Karpas-422 (cell line): ENCODE measurements at regions not wholly inside any gene's neighbourhood (a gene's known extent, or its start where the extent isn't known, plus 50 kb on each side); places are given as distances from the start of the nearest gene placed in this dataset.
"Not testable (repeated sequence)": the region's sequence is repeated elsewhere in the genome, so short reads cannot be mapped to it uniquely, and the experiment has no call there.

Experiments used
- DNase-seq: peaks from one replicate; pipeline ENCODE4 v3.0.0-alpha.2; 2015
- H2AFZ ChIP-seq: fragments of 200-600 bp; sonication (generic); 2 replicates; pipeline ENCODE4 v1.6.1; 2014; ENCODE audit warnings: antibody characterized with exemption, low read length, mixed read lengths
- H3K27ac ChIP-seq: fragments of 200-600 bp; sonication (generic); 2 replicates; pipeline ENCODE4 v1.5.1; 2014; ENCODE audit warnings: mild to moderate bottlenecking, low read length, moderate library complexity
- H3K27me3 ChIP-seq: fragments of 200-600 bp; sonication (generic); 2 replicates; pipeline ENCODE4 v1.6.1; 2014; ENCODE audit warnings: low read length, mixed read lengths
- H3K36me3 ChIP-seq: fragments of 200-600 bp; sonication (generic); 2 replicates; pipeline ENCODE4 v1.6.1; 2014; ENCODE audit warnings: low read length, mixed read lengths; ENCODE audit not compliant: insufficient read depth
- H3K4me1 ChIP-seq: fragments of 200-600 bp; sonication (generic); 2 replicates; pipeline ENCODE4 v1.6.1; 2014; ENCODE audit warnings: mild to moderate bottlenecking, low read length, mixed read lengths
- H3K4me2 ChIP-seq: fragments of 200-600 bp; sonication (generic); 2 replicates; pipeline ENCODE4 v1.6.1; 2014; ENCODE audit warnings: low read length, low read depth, mild to moderate bottlenecking; ENCODE audit not compliant: poor library complexity, severe bottlenecking
- H3K4me3 ChIP-seq: fragments of 200-600 bp; sonication (generic); 2 replicates; pipeline ENCODE4 v1.5.1; 2014; ENCODE audit warnings: mild to moderate bottlenecking, antibody characterized with exemption, low read length, mixed read lengths
- H3K79me2 ChIP-seq: fragments of 200-600 bp; sonication (generic); 2 replicates; pipeline ENCODE4 v1.6.1; 2014; ENCODE audit warnings: mild to moderate bottlenecking, low read length, mixed read lengths
- H3K9ac ChIP-seq: fragments of 200-600 bp; sonication (generic); 2 replicates; pipeline ENCODE4 v1.6.0; 2014; ENCODE audit warnings: low read length
- H3K9me2 ChIP-seq: fragments of 200-600 bp; sonication (generic), shearing (Covaris generic); replicated peaks from 2 replicates; pipeline ENCODE4 v1.6.0; 2014; ENCODE audit warnings: mild to moderate bottlenecking, low read length, moderate library complexity; ENCODE audit not compliant: insufficient read depth
- H3K9me3 ChIP-seq: fragments of 300-700, 200-600 bp; sonication (generic); 2 replicates; pipeline ENCODE4 v1.6.1; 2014; ENCODE audit warnings: low read length, mixed read lengths
- H4K20me1 ChIP-seq: fragments of 200-600 bp; sonication (generic); 2 replicates; pipeline ENCODE4 v1.6.1; 2014; ENCODE audit warnings: mild to moderate bottlenecking, antibody characterized with exemption, low read length, low read depth; ENCODE audit not compliant: insufficient read depth

DNA sequence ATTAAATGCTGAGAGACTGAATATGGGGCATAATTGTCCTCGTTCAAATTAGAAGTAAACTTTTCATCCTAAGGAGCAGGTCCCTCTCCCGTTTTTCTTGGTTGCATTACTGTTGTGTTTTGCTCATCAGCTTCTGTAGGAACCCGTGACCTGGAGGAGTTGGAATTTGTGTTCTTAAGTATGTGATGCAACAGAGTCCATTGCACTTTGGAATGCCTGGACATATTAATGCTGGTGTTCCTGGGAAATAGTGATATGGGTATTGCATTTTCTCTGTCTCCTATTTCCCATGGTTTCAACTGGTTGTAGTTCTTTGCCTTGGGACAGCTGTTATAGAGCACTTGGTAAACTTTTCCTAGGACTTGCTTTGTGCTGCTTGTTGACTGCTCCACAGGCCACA lies 417.8 kb upstream of the LCORL start:
- Histone ChIP-seq H3K79me2 (no peaks in the 10 kb centered on the region), H3K4me2 (no peak overlapping the region), H2AFZ (no peak overlapping the region), H4K20me1 (no peaks in the 10 kb centered on the region), H3K4me3 (no peak overlapping the region), H3K9ac (no peak overlapping the region), H3K27me3 (no peaks in the 10 kb centered on the region), H3K36me3 (no peaks in the 10 kb centered on the region), H3K9me2 (no peaks in the 10 kb centered on the region), H3K27ac (no peak overlapping the region), H3K9me3 (no peaks in the 10 kb centered on the region), H3K4me1 (no peaks in the 10 kb centered on the region)
- no peak for DNase-seq

GRCh38 chr4:18435781-18436180 lies 414.2 kb upstream of the LCORL start:
- no peak overlapping the region for H3K9ac ChIP-seq
- no peaks in the 10 kb centered on the region for H3K36me3 ChIP-seq
- H3K4me3 ChIP-seq = no peak overlapping the region
- no peaks in the 10 kb centered on the region for H3K79me2 ChIP-seq
- no peaks in the 10 kb centered on the region for H4K20me1 ChIP-seq
- H3K4me2 ChIP-seq = no peak overlapping the region
- H3K9me3 ChIP-seq = no peaks in the 10 kb centered on the region
- no peaks in the 10 kb centered on the region for H3K4me1 ChIP-seq
- no peak overlapping the region for H2AFZ ChIP-seq
- H3K27ac ChIP-seq = no peak overlapping the region
- DNase-seq = no peak
- no peaks in the 10 kb centered on the region for H3K9me2 ChIP-seq
- no peaks in the 10 kb centered on the region for H3K27me3 ChIP-seq

- Histone ChIP-seq H2AFZ (no peak overlapping the region), H4K20me1 (no peaks in the 10 kb centered on the region), H3K9ac (no peak overlapping the region), H3K27ac (no peak overlapping the region), H3K9me3 (no peaks in the 10 kb centered on the region), H3K27me3 (no peaks in the 10 kb centered on the region), H3K9me2 (no peaks in the 10 kb centered on the region), H3K4me1 (no peaks in the 10 kb centered on the region), H3K36me3 (no peaks in the 10 kb centered on the region), H3K4me2 (no peak overlapping the region), H3K79me2 (no peaks in the 10 kb centered on the region), H3K4me3 (no peak overlapping the region)
- DNase-seq = no peak
These were observed 401.1 kb upstream of the LCORL start for GRCh38 chr4:18422685-18423084.

GRCh38 chr4:18421519-18421918 lies 400.0 kb upstream of the LCORL start:
- H3K4me2 ChIP-seq = no peak overlapping the region
- H3K9me2 ChIP-seq = no peaks in the 10 kb centered on the region
- no peak overlapping the region for H3K27ac ChIP-seq
- H3K9me3 ChIP-seq = no peaks in the 10 kb centered on the region
- no peaks in the 10 kb centered on the region for H3K79me2 ChIP-seq
- no peak overlapping the region for H2AFZ ChIP-seq
- DNase-seq = no peak
- no peaks in the 10 kb centered on the region for H3K36me3 ChIP-seq
- no peaks in the 10 kb centered on the region for H3K4me1 ChIP-seq
- no peaks in the 10 kb centered on the region for H3K27me3 ChIP-seq
- H3K4me3 ChIP-seq = no peak overlapping the region
- no peak overlapping the region for H3K9ac ChIP-seq
- H4K20me1 ChIP-seq = no peaks in the 10 kb centered on the region

DNA sequence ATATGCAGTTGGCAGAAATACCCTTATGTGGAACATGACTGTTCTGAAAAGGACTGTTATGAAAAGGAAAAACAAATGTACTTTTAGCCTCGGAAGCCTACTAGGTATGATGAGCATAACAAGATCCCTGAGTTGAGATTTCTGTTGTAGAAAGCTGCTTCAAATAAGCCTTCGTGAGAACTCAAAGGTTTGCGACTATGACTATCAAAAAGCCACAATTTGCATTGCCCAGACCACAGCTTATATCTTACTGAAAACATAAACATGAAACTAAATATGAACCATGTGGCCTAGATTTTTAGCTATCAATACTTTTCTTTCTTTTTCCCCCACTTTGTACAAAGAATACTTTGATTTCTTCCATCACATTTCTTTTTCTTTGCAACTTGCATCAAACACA lies 398.2 kb upstream of the LCORL start:
- Histone ChIP-seq H3K9ac (no peak overlapping the region), H3K36me3 (no peaks in the 10 kb centered on the region), H2AFZ (no peak overlapping the region), H3K27ac (no peak overlapping the region), H3K4me2 (no peak overlapping the region), H3K4me1 (no peaks in the 10 kb centered on the region), H3K79me2 (no peaks in the 10 kb centered on the region), H3K9me2 (no peaks in the 10 kb centered on the region), H4K20me1 (no peaks in the 10 kb centered on the region), H3K27me3 (no peaks in the 10 kb centered on the region), H3K4me3 (no peak overlapping the region), H3K9me3 (no peaks in the 10 kb centered on the region)
- no peak for DNase-seq

- not testable (repeated sequence) for H3K4me3 ChIP-seq, H3K9me2 ChIP-seq, H3K27me3 ChIP-seq, H3K4me1 ChIP-seq, H3K36me3 ChIP-seq, H3K9ac ChIP-seq, H3K9me3 ChIP-seq, H2AFZ ChIP-seq, DNase-seq, H3K4me2 ChIP-seq, H4K20me1 ChIP-seq, H3K79me2 ChIP-seq, H3K27ac ChIP-seq
These were observed 396.8 kb upstream of the LCORL start for GRCh38 chr4:18418195-18418898.

GRCh38 chr4:18417651-18418050 lies 396.1 kb upstream of the LCORL start:
- H3K27me3 ChIP-seq, H3K4me3 ChIP-seq, H3K4me1 ChIP-seq, H3K4me2 ChIP-seq, H3K36me3 ChIP-seq, H3K27ac ChIP-seq, H2AFZ ChIP-seq, H3K9me3 ChIP-seq, H3K9ac ChIP-seq, H3K79me2 ChIP-seq, DNase-seq, H4K20me1 ChIP-seq, H3K9me2 ChIP-seq: not testable (repeated sequence)

- Histone ChIP-seq H3K27me3 (no peaks in the 10 kb centered on the region), H3K9me2 (no peaks in the 10 kb centered on the region), H3K9ac (no peak overlapping the region), H3K79me2 (no peaks in the 10 kb centered on the region), H3K4me3 (no peak overlapping the region), H3K27ac (no peak overlapping the region), H3K4me2 (no peak overlapping the region), H3K36me3 (no peaks in the 10 kb centered on the region), H3K4me1 (no peaks in the 10 kb centered on the region), H2AFZ (no peak overlapping the region), H3K9me3 (no peaks in the 10 kb centered on the region), H4K20me1 (no peaks in the 10 kb centered on the region)
- DNase-seq = no peak
These were observed 384.7 kb upstream of the LCORL start for GRCh38 chr4:18406264-18406663.

DNA sequence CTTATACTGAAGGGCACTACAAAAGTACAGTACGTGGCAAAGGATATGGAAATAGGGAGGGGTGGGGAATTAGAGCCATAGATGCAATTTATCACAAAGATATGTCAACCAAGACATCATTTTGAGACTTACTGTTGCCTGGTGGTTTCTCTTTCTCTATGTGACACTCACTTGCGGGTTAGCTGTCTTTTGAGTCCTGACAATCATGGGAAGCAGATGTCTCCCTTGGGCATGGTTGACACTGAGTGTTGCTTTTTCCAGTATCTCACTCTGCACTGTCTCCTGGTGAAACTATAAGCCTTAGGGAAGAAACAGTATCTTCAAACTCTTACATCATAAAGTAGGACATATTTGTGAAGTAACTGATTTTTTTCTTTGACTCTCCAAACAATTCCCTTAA lies 383.5 kb upstream of the LCORL start:
- DNase-seq = no peak
- Histone ChIP-seq H3K4me1 (no peaks in the 10 kb centered on the region), H3K9me2 (no peaks in the 10 kb centered on the region), H3K4me3 (no peak overlapping the region), H3K27me3 (no peaks in the 10 kb centered on the region), H3K4me2 (no peak overlapping the region), H3K9ac (no peak overlapping the region), H3K27ac (no peak overlapping the region), H3K79me2 (no peaks in the 10 kb centered on the region), H3K36me3 (no peaks in the 10 kb centered on the region), H2AFZ (no peak overlapping the region), H4K20me1 (no peaks in the 10 kb centered on the region), H3K9me3 (no peaks in the 10 kb centered on the region)
